ENCODE measurements at regions not wholly inside any gene's neighbourhood (a gene's known extent, or its start where the extent isn't known, plus 50 kb on each side); places are given as distances from the start of the nearest gene placed in this dataset.

DNA sequence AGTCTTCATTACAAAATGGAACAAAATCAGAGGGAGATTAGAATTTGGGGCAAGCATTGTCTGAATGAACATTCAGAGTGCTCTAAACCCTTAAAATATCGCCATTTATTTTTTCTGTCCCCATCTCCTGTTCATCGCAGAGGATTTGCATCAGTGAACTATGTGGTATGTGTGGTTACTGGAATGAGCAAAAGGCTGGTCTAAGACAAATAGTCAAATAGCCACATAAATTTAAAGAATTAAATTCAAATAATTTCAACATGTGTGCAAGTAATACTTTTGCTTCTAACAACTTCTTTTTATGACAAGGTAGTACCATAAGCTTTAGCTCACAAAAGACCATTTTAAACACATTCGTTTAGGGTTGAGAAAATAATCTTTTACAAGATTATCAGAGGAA lies 82.6 kb upstream of the ST8SIA3 start:
- TF ChIP-seq, protein P1, sequence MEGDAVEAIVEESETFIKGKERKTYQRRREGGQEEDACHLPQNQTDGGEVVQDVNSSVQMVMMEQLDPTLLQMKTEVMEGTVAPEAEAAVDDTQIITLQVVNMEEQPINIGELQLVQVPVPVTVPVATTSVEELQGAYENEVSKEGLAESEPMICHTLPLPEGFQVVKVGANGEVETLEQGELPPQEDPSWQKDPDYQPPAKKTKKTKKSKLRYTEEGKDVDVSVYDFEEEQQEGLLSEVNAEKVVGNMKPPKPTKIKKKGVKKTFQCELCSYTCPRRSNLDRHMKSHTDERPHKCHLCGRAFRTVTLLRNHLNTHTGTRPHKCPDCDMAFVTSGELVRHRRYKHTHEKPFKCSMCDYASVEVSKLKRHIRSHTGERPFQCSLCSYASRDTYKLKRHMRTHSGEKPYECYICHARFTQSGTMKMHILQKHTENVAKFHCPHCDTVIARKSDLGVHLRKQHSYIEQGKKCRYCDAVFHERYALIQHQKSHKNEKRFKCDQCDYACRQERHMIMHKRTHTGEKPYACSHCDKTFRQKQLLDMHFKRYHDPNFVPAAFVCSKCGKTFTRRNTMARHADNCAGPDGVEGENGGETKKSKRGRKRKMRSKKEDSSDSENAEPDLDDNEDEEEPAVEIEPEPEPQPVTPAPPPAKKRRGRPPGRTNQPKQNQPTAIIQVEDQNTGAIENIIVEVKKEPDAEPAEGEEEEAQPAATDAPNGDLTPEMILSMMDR (IDR thresholded peaks at IDR 0.05; ENCODE audit: unreplicated experiment in 3 of 3): no peak
- H3K9me3 Mint-ChIP-seq: no peaks in the 10 kb centered on the region
- no peaks in the 10 kb centered on the region for H3K4me1 Mint-ChIP-seq
- H3K4me3 Mint-ChIP-seq: no peak overlapping the region
- H3K36me3 Mint-ChIP-seq (ENCODE audit: low read depth): no peaks in the 10 kb centered on the region
- no peak overlapping the region for H3K27ac Mint-ChIP-seq
- peaks cover 9% of the 10 kb centered on the region for H3K27me3 Mint-ChIP-seq (ENCODE audit: low read depth)

DNA sequence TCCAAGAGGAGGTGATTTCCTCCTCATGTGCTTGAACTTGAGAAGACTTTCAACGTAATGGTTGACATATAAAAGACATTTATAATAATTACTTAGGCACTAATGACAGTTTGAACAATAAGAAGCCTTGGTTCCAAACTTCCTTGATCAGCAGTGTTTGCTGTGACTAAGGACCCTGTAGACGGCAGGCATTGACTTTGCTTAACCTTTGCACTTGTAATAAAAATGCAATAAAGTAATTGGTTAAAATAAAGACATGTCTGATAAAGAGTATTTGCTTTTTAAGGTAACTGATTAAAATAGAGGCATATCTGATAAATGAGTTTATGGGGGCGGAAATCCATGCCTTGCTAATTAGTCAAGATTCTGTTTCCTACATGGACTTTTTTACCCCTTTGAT lies 82.2 kb upstream of the ST8SIA3 start:
- H3K4me1 Mint-ChIP-seq: no peaks in the 10 kb centered on the region
- no peak overlapping the region for H3K27ac Mint-ChIP-seq
- peaks cover 9% of the 10 kb centered on the region for H3K27me3 Mint-ChIP-seq (ENCODE audit: low read depth)
- no peak overlapping the region for H3K4me3 Mint-ChIP-seq
- H3K36me3 Mint-ChIP-seq (ENCODE audit: low read depth): no peaks in the 10 kb centered on the region
- H3K9me3 Mint-ChIP-seq: no peaks in the 10 kb centered on the region
- TF ChIP-seq, protein P1 (IDR thresholded peaks at IDR 0.05; ENCODE audit: unreplicated experiment in 3 of 3): no peak

DNA sequence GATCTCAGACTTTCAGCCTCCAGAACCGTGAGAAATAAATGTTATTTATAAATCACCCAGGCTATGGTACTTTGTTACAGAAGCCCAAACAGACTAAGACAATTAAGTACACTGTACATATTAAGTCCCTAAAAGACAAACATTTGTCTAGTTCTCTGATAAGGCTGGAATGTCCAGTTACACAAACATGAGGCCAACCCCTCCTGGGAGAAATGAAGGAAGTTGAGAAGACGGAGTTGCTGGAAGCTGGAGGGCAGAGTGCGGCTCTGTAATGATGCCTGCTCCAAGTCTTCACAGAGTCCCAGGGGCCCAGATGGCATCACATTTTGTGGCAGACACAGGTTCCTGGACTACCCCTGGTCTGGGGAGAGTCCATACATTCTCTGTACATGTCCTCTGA lies 79.2 kb upstream of the ST8SIA3 start:
- Mint-ChIP-seq H3K27me3 (ENCODE audit: low read depth) (peaks cover 9% of the 10 kb centered on the region), H3K4me3 (no peak overlapping the region), H3K9me3 (no peaks in the 10 kb centered on the region), H3K36me3 (ENCODE audit: low read depth) (no peaks in the 10 kb centered on the region), H3K4me1 (no peaks in the 10 kb centered on the region), H3K27ac (no peak overlapping the region)
- TF ChIP-seq, protein P1 (IDR thresholded peaks at IDR 0.05; ENCODE audit: unreplicated experiment in 3 of 3): no peak

DNA sequence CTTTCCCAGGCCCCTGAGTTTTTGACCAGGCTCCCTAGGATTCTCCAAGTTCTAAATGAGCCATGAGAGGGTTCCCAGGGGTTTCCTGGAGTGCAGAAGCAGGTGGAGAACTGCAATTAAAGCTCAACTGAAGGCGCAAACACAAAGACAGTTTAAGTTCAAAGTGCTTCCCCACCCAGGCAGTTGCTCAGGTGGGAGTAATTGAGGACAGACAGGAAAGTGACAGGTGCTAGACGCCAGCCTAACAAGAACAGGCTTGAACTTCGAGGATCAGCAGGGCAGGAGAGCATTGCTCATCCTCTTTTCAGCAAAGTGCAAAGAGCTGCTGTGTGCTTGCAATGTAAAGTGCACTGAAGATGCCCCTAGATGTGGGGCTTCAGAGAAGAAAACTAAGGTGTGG lies 77.2 kb upstream of the ST8SIA3 start:
- Mint-ChIP-seq H3K9me3 (no peaks in the 10 kb centered on the region), H3K27ac (no peak overlapping the region), H3K4me1 (no peaks in the 10 kb centered on the region), H3K4me3 (no peak overlapping the region), H3K36me3 (ENCODE audit: low read depth) (no peaks in the 10 kb centered on the region), H3K27me3 (ENCODE audit: low read depth) (peaks cover 9% of the 10 kb centered on the region)
- TF ChIP-seq, protein P1 (IDR thresholded peaks at IDR 0.05; ENCODE audit: unreplicated experiment in 3 of 3): no peak

DNA sequence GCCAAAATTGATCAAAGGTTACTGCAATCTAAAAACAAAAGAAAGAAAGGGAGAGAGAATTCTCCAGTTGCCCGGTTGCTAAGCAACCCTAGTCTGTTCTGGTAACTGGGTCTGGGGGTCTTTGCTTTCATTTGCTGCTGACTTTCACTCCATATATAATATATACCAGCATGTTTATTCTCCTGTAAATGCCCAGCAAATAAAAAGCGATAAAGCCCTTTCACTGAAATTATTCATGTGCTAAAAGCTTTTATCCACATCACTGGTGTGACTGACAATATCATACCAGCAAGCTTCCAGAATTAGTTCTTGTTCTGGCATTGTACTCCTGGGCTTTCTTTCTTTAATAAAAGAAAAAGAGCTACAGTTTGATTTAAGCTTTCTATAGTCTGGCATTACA lies 75.5 kb upstream of the ST8SIA3 start:
- H3K4me3 Mint-ChIP-seq: no peak overlapping the region
- H3K36me3 Mint-ChIP-seq (ENCODE audit: low read depth): no peaks in the 10 kb centered on the region
- TF ChIP-seq, protein P1 (IDR thresholded peaks at IDR 0.05; ENCODE audit: unreplicated experiment in 3 of 3): no peak
- H3K27me3 Mint-ChIP-seq (ENCODE audit: low read depth): peaks cover 9% of the 10 kb centered on the region
- H3K27ac Mint-ChIP-seq: no peak overlapping the region
- no peaks in the 10 kb centered on the region for H3K4me1 Mint-ChIP-seq
- H3K9me3 Mint-ChIP-seq: no peaks in the 10 kb centered on the region

DNA sequence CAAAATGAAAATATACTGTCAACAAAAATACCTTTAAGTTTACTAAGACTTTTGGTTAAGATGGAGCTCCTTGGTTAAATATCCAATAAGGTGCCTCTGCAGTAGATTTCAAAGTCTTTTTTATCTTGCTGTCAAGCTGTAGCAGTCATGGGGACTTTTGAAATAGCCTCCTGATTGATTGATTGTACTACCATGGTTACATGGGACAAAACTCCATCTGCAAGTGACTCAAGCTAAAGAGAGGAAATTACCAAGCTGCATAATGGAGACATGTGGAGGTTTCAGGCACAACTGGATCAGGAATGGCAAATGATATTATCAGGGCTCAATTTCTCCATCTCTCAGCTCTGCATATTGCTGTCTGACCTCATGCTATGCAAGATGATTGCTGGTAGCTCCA lies 73.4 kb upstream of the ST8SIA3 start:
- peaks cover 3% of the 10 kb centered on the region for H3K27me3 Mint-ChIP-seq (ENCODE audit: low read depth)
- TF ChIP-seq, protein P1 (IDR thresholded peaks at IDR 0.05; ENCODE audit: unreplicated experiment in 3 of 3): no peak
- no peaks in the 10 kb centered on the region for H3K36me3 Mint-ChIP-seq (ENCODE audit: low read depth)

More for the DNA sequence above, 73.4 kb upstream of the ST8SIA3 start:
- Mint-ChIP-seq H3K4me1 (no peaks in the 10 kb centered on the region), H3K27ac (no peak overlapping the region), H3K4me3 (no peak overlapping the region), H3K9me3 (no peaks in the 10 kb centered on the region)

Data from nephron (organoid).